ENCODE measurements at regions not wholly inside any gene's neighbourhood (a gene's known extent, or its start where the extent isn't known, plus 50 kb on each side); places are given as distances from the start of the nearest gene placed in this dataset.

DNA sequence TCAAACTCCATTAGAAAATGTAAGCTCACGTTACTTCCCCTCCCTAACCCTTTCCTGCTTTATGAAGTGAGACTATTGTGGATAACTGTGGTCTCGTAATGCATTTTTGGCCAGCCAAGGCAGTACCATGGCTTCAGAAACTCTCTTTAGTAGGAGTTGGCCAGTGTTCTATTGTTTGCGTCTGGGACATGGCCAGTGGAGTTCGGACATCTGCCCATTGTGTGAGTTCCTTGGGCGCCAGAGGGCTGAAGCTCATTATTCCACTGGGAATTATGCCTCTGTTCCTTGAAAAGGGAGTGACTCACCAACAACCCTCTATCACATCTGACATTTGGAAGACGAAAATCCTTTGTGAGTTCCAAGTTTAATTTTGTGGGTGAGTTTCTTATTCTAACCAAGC lies 319.5 kb upstream of the SOX9 start:
- DNase-seq (ENCODE audit: low read depth in 1 of 2, low spot score in 1 of 2) (no peak), FAIRE-seq (no peak), ATAC-seq (no peak)
- POLR2A ChIA-PET: interaction anchor here (0.5 kb wide), 1 partner anchor 19 kb away, joined by 3 read pairs; no protein-coding TSS in a partner anchor
- CTCF ChIA-PET: interaction anchor here (0.6 to 2.2 kb wide), 2 partner anchors 9 to 203 kb away, joined by 3 to 6 read pairs; no protein-coding TSS in a partner anchor
- no peak overlapping the region for H3K4me2 ChIP-seq
- H3K4me3 ChIP-seq: no peak overlapping the region
- H3K9me3 ChIP-seq: no peaks in the 10 kb centered on the region
- no peak overlapping the region for H3K27ac ChIP-seq
- H3K4me1 ChIP-seq: no peaks in the 10 kb centered on the region
- 37% methylated on average over 6 of the region's 6 CpGs for WGBS (ENCODE audit: missing lambda C conversion rate)
- TF ChIP-seq CHD4 (IDR thresholded peaks at IDR 0.05; ENCODE audit: borderline replicate concordance): no peak
- no peak for TF ChIP-seq CBX8 (IDR thresholded peaks at IDR 0.05)
- no peak for TF ChIP-seq KDM1A (IDR thresholded peaks at IDR 0.05; ENCODE audit: low read depth)
- TF ChIP-seq POLR2A (IDR thresholded peaks at IDR 0.05; ENCODE audit: low read length): no peak
- TF ChIP-seq, protein P1, sequence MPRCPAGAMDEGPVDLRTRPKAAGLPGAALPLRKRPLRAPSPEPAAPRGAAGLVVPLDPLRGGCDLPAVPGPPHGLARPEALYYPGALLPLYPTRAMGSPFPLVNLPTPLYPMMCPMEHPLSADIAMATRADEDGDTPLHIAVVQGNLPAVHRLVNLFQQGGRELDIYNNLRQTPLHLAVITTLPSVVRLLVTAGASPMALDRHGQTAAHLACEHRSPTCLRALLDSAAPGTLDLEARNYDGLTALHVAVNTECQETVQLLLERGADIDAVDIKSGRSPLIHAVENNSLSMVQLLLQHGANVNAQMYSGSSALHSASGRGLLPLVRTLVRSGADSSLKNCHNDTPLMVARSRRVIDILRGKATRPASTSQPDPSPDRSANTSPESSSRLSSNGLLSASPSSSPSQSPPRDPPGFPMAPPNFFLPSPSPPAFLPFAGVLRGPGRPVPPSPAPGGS (IDR thresholded peaks at IDR 0.05): no peak
- no peak for TF ChIP-seq RNF2 (IDR thresholded peaks at IDR 0.05; ENCODE audit: borderline replicate concordance, low read depth)
- TF ChIP-seq, protein P2, sequence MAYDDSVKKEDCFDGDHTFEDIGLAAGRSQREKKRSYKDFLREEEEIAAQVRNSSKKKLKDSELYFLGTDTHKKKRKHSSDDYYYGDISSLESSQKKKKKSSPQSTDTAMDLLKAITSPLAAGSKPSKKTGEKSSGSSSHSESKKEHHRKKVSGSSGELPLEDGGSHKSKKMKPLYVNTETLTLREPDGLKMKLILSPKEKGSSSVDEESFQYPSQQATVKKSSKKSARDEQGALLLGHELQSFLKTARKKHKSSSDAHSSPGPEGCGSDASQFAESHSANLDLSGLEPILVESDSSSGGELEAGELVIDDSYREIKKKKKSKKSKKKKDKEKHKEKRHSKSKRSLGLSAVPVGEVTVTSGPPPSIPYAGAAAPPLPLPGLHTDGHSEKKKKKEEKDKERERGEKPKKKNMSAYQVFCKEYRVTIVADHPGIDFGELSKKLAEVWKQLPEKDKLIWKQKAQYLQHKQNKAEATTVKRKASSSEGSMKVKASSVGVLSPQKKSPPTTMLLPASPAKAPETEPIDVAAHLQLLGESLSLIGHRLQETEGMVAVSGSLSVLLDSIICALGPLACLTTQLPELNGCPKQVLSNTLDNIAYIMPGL (CRISPR knock-in tag; IDR thresholded peaks at IDR 0.05; ENCODE audit: borderline replicate concordance): no peak
- no peak for TF ChIP-seq SREBF2 (IDR thresholded peaks at IDR 0.05)
- no peak for TF ChIP-seq GATA3 (IDR thresholded peaks at IDR 0.05; ENCODE audit: borderline replicate concordance)
- TF ChIP-seq, protein P3, sequence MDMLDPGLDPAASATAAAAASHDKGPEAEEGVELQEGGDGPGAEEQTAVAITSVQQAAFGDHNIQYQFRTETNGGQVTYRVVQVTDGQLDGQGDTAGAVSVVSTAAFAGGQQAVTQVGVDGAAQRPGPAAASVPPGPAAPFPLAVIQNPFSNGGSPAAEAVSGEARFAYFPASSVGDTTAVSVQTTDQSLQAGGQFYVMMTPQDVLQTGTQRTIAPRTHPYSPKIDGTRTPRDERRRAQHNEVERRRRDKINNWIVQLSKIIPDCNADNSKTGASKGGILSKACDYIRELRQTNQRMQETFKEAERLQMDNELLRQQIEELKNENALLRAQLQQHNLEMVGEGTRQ (IDR thresholded peaks at IDR 0.05): no peak
- TF ChIP-seq, protein P4, sequence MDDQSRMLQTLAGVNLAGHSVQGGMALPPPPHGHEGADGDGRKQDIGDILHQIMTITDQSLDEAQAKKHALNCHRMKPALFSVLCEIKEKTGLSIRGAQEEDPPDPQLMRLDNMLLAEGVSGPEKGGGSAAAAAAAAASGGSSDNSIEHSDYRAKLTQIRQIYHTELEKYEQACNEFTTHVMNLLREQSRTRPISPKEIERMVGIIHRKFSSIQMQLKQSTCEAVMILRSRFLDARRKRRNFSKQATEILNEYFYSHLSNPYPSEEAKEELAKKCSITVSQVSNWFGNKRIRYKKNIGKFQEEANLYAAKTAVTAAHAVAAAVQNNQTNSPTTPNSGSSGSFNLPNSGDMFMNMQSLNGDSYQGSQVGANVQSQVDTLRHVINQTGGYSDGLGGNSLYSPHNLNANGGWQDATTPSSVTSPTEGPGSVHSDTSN (IDR thresholded peaks at IDR 0.05): no peak

DNA sequence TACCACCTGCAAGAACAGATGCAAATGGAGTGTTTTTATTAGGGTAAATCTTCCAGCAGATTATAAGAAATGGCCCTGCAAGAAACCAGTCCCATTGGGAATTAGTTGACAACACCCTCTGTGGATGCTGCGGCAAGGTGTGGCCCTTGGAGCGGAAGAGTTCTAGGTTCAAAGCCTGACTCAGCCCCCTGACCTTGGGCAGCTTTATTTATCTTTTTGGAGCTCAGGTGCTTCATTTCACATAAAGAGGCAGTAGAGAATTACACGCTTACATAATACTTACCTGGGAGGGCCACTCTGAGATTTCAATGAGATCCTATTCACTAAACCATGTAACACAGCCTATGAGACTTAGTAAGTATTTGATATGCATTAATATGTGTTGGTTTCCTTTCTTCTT lies 318.2 kb upstream of the SOX9 start:
- DNase-seq (ENCODE audit: low read depth in 1 of 2, low spot score in 1 of 2) (no peak), FAIRE-seq (no peak), ATAC-seq (no peak)
- Histone ChIP-seq H3K4me1 (no peaks in the 10 kb centered on the region), H3K4me2 (no peak overlapping the region), H3K4me3 (no peak overlapping the region), H3K9me3 (no peaks in the 10 kb centered on the region), H3K27ac (no peak overlapping the region)
- no peak for TF ChIP-seq ZSCAN20 (CRISPR knock-in tag; IDR thresholded peaks at IDR 0.05)
- ChIA-PET POLR2A (no interaction called here), CTCF (interaction anchor here (2.2 kb wide), 1 partner anchor 10 kb away, joined by 6 read pairs; no protein-coding TSS in a partner anchor)
- WGBS (ENCODE audit: missing lambda C conversion rate): 78% methylated on average over 3 of the region's 3 CpGs

DNA sequence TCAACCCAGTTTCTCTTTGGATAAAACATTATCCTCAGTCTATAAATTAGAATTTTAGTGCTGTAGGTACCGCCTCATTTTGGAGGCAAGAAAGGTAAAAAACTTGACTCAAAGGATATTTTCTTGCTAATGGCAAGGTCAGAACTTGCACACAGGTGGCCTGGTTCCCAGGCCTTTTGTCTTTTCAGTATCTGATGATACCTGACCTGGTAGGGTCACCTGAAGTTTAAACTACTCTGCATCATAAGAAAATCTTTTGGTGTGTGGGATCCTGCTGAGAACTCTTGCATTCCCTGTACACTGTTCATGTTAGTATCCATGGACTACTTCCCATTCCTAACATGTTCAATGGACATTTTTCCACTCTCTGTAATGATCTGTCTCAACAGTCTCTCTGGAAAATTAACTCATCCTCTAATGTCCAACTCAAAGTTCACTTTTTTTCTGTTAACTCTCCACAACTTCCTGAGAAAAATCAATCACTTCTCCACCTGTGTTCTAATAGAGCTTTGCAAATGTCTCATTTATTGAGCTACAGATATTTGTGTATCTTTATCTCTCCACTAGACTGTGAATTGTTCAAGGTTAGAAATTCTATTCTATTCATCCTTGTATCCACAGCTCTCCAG lies 317.1 kb upstream of the SOX9 start:
- Histone ChIP-seq H3K27ac (no peak overlapping the region), H3K9me3 (no peaks in the 10 kb centered on the region), H3K4me3 (no peak overlapping the region), H3K4me2 (no peak overlapping the region), H3K4me1 (no peaks in the 10 kb centered on the region)
- WGBS (ENCODE audit: missing lambda C conversion rate): 33% methylated on average over 1 of the region's 1 CpG
- ChIA-PET CTCF (interaction anchor here (0.8 kb wide), 1 partner anchor 11 kb away, joined by 3 read pairs; no protein-coding TSS in a partner anchor), POLR2A (no interaction called here)
- no peak for DNase-seq (ENCODE audit: low read depth in 1 of 2, low spot score in 1 of 2)
- no peak for FAIRE-seq
- no peak for TF ChIP-seq MAZ (IDR thresholded peaks at IDR 0.05; ENCODE audit: borderline replicate concordance, low read depth, low read length)
- TF ChIP-seq, protein P4 (IDR thresholded peaks at IDR 0.05): no peak
- no peak for TF ChIP-seq ZFP36 (IDR thresholded peaks at IDR 0.05; ENCODE audit: borderline replicate concordance, partially characterized antibody)
- TF ChIP-seq, protein P2 (CRISPR knock-in tag; IDR thresholded peaks at IDR 0.05; ENCODE audit: borderline replicate concordance): no peak
- TF ChIP-seq PHF8 (IDR thresholded peaks at IDR 0.05; ENCODE audit: borderline replicate concordance, low read depth): no peak
- TF ChIP-seq EP300 (IDR thresholded peaks at IDR 0.05): no peak
- no peak for TF ChIP-seq POLR2A (IDR thresholded peaks at IDR 0.05; ENCODE audit: low read length)
- TF ChIP-seq, protein P5, sequence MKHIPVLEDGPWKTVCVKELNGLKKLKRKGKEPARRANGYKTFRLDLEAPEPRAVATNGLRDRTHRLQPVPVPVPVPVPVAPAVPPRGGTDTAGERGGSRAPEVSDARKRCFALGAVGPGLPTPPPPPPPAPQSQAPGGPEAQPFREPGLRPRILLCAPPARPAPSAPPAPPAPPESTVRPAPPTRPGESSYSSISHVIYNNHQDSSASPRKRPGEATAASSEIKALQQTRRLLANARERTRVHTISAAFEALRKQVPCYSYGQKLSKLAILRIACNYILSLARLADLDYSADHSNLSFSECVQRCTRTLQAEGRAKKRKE (CRISPR knock-in tag; IDR thresholded peaks at IDR 0.05; ENCODE audit: low read depth): no peak
- no peak for ATAC-seq
